Uterus (tissue), 3 donors: ENCODE measurements at regions not wholly inside any gene's neighbourhood (a gene's known extent, or its start where the extent isn't known, plus 50 kb on each side); places are given as distances from the start of the nearest gene placed in this dataset.

Experiments
- DNase-seq, 2 donors: peaks; one replicate each; pipeline ENCODE4 v3.0.0-alpha.2; 2019 to 2020
- H3K27ac ChIP-seq, 2 donors: fragments of 200-600 bp; sonication (generic); 1 replicate in 1 of 2; 2 replicates in 1 of 2; pipeline ENCODE4 v1.5.1; 2016 to 2018
- H3K27me3 ChIP-seq, 2 donors: fragments of 200-600 bp; sonication (generic); one replicate each; pipeline ENCODE4 v1.5.1; 2018 to 2019; ENCODE audit warnings: control low read depth in 1 of 2
- H3K36me3 ChIP-seq, 2 donors: fragments of 200-600 bp; sonication (generic); one replicate each; pipeline ENCODE4 v1.5.1; 2019; ENCODE audit warnings: control low read depth in 1 of 2
- H3K4me1 ChIP-seq, 2 donors: fragments of 200-600 bp; sonication (generic); one replicate each; pipeline ENCODE4 v1.5.1; 2018 to 2019; ENCODE audit warnings: control low read depth in 1 of 2
- H3K4me3 ChIP-seq, 2 donors: fragments of 200-600 bp; sonication (generic); 1 replicate in 1 of 2; 2 replicates in 1 of 2; pipeline ENCODE4 v1.5.1; 2018 to 2019; ENCODE audit warnings: mild to moderate bottlenecking in 1 of 2
- H3K9me3 ChIP-seq, 2 donors: fragments of 200-600 bp; sonication (generic); one replicate each; pipeline ENCODE4 v1.5.1; 2019; ENCODE audit warnings: control low read depth in 1 of 2
- POLR2A ChIP-seq, 2 donors: fragments of 450-650 bp; IDR thresholded peaks; one replicate each; pipeline ENCODE4 v1.6.1; 2016; ENCODE audit warnings: antibody characterized with exemption in 2 of 2, mild to moderate bottlenecking in 1 of 2, moderate library complexity in 1 of 2
- intact Hi-C: fragments of 100-400 bp; cut with DNase I; formaldehyde crosslinking; loops from one replicate; pipeline ENCODE4 v1.15.1; 2023; ENCODE audit warnings: low total_unique reads
- TF ChIP-seq, protein P1 (sequence below), 4 experiments: fragments of 200-600 bp in 2 of 4; fragments of 450-650 bp in 2 of 4; sonication (generic) in 2 of 4; IDR thresholded peaks; one replicate each; pipeline ENCODE4 v1.5.1; 2016 to 2019; ENCODE audit warnings: antibody characterized with exemption in 4 of 4, mild to moderate bottlenecking in 2 of 4, moderate library complexity in 1 of 4
- donor health status: DM: yes; HTN: yes; CAD: no.

DNA sequence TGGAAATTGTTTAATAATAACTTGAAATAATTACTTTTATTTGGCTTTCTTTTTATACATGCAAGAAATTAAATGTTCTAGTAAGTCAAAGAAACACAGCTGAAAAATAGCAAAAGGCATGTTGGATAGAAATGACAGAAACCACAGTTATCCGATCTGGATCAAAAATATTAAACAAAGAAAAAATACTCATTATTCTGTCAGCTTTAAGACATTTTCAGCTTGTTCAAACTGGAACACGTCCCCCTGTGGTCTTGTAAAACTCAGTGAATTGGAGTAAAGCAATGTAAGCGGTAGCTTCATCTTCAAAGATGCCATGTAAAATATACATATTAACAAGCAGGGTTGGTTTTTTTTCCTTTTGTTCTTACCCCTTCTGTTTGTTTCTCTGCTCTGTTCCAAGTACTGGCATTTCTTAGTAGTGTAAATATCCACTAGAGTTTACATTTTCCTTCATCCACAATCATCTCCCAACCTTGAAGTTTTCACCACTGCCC lies 223.4 kb downstream of the IGSF11 start:
- Histone ChIP-seq H3K4me3 (no peak overlapping the region), H3K9me3 (no peaks in the 10 kb centered on the region), H3K27ac (no peak overlapping the region), H3K36me3 (no peaks in the 10 kb centered on the region), H3K4me1 (no peaks in the 10 kb centered on the region), H3K27me3 (no peaks in the 10 kb centered on the region)
- intact Hi-C loops: no loop called here
- no peak for TF ChIP-seq POLR2A (IDR thresholded peaks at IDR 0.05)
- TF ChIP-seq, protein P1, sequence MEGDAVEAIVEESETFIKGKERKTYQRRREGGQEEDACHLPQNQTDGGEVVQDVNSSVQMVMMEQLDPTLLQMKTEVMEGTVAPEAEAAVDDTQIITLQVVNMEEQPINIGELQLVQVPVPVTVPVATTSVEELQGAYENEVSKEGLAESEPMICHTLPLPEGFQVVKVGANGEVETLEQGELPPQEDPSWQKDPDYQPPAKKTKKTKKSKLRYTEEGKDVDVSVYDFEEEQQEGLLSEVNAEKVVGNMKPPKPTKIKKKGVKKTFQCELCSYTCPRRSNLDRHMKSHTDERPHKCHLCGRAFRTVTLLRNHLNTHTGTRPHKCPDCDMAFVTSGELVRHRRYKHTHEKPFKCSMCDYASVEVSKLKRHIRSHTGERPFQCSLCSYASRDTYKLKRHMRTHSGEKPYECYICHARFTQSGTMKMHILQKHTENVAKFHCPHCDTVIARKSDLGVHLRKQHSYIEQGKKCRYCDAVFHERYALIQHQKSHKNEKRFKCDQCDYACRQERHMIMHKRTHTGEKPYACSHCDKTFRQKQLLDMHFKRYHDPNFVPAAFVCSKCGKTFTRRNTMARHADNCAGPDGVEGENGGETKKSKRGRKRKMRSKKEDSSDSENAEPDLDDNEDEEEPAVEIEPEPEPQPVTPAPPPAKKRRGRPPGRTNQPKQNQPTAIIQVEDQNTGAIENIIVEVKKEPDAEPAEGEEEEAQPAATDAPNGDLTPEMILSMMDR (IDR thresholded peaks at IDR 0.05): no peak
- DNase-seq: no peak

- Histone ChIP-seq H3K4me1 (no peaks in the 10 kb centered on the region), H3K27me3 (no peaks in the 10 kb centered on the region), H3K4me3 (no peak overlapping the region), H3K36me3 (no peaks in the 10 kb centered on the region), H3K27ac (no peak overlapping the region), H3K9me3 (no peaks in the 10 kb centered on the region)
- no peak for TF ChIP-seq POLR2A (IDR thresholded peaks at IDR 0.05)
- TF ChIP-seq, protein P1 (IDR thresholded peaks at IDR 0.05): no peak
- DNase-seq: no peak
- intact Hi-C loops: no loop called here
Measured at GRCh38 chr3:118813472-118813871, 221.2 kb downstream of the IGSF11 start.

DNA sequence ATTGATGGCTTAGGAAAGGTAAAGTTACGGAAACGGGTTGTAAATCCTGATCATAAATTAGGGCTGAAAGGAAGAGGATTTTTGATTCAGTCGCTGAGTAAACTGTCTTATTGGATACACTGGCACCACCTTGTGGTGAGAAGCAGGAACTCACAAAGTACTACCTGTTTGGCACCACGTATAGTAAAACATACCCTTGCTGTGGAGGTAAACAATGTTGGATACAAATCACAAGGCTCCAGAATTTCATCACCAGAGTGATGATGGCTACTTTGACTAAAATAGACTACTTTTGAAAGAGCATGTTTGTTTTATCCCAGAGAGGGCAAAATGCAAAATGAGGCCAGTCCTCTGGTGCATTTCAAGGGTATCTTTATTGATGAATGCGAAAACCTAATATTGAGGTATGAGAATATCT lies 216.9 kb downstream of the IGSF11 start:
- no peak for DNase-seq
- no peak overlapping the region for H3K27ac ChIP-seq

GRCh38 chr3:118818386-118818785 lies 216.3 kb downstream of the IGSF11 start:
- Histone ChIP-seq H3K36me3 (no peaks in the 10 kb centered on the region), H3K27me3 (no peaks in the 10 kb centered on the region), H3K27ac (no peak overlapping the region), H3K4me1 (no peaks in the 10 kb centered on the region), H3K9me3 (no peaks in the 10 kb centered on the region), H3K4me3 (no peak overlapping the region)
- DNase-seq: no peak
- intact Hi-C loops: no loop called here
- TF ChIP-seq, protein P1 (IDR thresholded peaks at IDR 0.05): no peak
- TF ChIP-seq POLR2A (IDR thresholded peaks at IDR 0.05): no peak

More for the DNA sequence above, 216.9 kb downstream of the IGSF11 start:
- intact Hi-C loops: no loop called here
- Histone ChIP-seq H3K4me1 (no peaks in the 10 kb centered on the region), H3K4me3 (no peak overlapping the region), H3K36me3 (no peaks in the 10 kb centered on the region), H3K27me3 (no peaks in the 10 kb centered on the region), H3K9me3 (no peaks in the 10 kb centered on the region)
- TF ChIP-seq, protein P1 (IDR thresholded peaks at IDR 0.05): peak in 3 of 4 experiments; percentile 38 to 42 (median 42)
- no peak for TF ChIP-seq POLR2A (IDR thresholded peaks at IDR 0.05)

GRCh38 chr3:118823626-118824025 lies 211.0 kb downstream of the IGSF11 start:
- H3K27me3 ChIP-seq: no peaks in the 10 kb centered on the region
- TF ChIP-seq, protein P1 (IDR thresholded peaks at IDR 0.05): no peak
- no peak for TF ChIP-seq POLR2A (IDR thresholded peaks at IDR 0.05)
- H3K27ac ChIP-seq: no peak overlapping the region
- intact Hi-C loops: no loop called here
- no peak for DNase-seq
- no peak overlapping the region for H3K4me3 ChIP-seq
- H3K4me1 ChIP-seq: no peaks in the 10 kb centered on the region
- no peaks in the 10 kb centered on the region for H3K9me3 ChIP-seq
- no peaks in the 10 kb centered on the region for H3K36me3 ChIP-seq
